GM19035 (cell line): ENCODE measurements at regions not wholly inside any gene's neighbourhood (a gene's known extent, or its start where the extent isn't known, plus 50 kb on each side); places are given as distances from the start of the nearest gene placed in this dataset.

Experiments
- ATAC-seq: cut with Tn5 transposase; IDR thresholded peaks from one replicate; pipeline ENCODE4 v1.9.1; 2021; ENCODE audit not compliant: unreplicated experiment

DNA sequence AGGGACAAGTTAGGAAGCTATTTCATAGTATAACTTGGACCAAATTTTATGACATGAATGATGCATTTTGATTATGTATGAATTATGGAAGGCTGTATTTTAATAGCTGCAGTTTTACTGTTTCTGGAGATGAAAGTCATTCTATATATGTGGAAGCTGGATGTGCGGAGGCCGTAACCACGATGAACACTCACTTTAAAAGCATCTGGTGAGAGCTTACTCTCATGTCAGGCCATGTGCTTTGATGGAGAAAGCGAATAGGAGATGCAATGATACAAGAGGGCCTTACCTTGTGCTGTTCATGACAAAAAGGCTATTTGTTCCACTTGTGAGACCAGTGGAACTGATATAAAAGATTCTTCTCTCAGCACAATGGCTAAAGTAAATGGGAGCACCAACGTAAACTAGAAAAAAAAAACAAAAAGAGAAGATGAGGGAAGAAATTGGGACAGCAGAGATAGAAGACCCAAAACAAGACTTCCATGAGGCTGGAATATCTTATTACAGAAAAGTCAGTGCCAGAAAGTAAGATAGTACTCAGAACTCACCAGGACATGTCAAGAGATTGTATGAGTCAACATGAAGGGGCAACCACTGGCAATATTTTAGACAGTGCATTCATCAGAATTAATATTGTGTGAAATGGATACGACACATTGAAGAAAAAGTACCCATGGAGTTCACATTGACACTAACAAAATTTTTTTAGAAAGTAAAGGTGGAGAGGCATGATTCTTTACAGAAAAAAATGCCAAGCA is 63.3 kb upstream of the GAB1 start:
- ATAC-seq, result no peak

DNA sequence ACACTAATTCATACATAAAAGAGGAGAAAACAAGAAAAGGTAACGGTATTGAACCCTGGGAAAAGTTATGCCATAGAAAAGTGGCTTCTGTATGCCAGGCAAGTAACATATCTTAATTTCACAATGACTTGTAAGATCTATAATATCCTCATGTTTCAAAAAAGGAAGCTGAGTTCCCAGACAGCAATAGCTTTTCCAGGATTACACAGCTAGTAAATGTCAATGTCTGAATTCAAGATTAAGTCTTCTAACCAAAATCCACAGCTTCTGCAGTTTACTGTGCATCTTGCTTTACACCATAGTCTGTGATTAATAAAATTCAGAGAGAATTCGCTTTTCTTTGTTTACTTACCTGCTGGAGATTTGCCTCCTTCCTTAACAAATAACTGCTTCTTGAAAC is 55.8 kb upstream of the GAB1 start:
- no peak for ATAC-seq

DNA sequence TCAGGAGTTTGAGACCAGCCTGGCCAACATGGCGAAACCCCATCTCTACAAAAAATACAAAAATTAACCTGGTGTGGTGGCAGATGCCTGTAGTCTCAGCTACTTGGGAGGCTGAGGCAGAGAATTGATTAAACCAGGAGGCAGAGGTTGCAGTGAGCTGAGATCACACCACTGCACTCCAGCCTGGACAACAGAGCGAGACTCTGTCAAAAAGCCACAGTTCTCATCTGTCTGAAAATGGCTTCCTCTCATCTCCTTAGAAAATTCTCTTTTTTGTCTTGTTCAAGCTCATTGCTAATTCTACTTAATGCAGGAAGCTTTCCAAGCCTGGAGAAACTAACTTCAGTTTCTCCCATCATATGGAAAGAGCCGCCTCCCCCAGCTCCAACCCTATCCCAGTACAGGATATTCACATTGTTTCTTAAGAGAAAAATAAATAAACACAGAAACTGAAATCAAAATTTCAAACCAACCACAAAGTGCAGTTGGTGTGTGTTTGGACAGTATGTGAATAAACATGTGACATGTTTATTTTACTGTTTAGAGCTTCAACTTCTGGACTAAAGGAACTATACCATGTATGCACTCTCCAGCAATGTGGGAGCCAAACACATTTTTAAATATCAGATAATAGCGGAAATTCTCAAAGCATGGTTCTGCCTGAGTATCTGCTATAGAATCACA is 55.0 kb upstream of the GAB1 start:
- ATAC-seq, result peak; percentile 78

DNA sequence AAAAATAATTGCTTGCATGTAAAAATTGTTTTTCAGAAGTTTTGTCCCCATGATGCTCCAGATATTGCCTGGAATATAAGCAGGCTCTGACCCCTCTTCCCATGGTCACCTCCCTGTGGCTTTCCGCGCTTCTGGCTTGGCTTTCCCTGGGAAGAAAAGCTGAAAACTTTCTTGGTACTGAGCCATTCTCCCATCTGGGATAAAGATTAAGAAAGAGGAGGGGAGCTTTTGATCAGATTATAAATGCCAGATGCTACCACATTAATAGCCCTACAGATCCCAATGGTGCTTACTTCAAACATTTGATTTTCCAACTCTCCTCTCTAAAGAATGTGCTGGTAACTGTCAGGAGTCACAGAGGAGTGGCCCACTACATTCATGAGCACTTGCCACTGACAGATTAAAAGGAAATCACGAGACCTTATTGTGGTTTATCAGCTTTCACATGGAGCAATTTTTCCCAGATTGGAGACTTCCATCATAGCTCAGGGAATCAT is 54.4 kb upstream of the GAB1 start:
- ATAC-seq, result no peak

DNA sequence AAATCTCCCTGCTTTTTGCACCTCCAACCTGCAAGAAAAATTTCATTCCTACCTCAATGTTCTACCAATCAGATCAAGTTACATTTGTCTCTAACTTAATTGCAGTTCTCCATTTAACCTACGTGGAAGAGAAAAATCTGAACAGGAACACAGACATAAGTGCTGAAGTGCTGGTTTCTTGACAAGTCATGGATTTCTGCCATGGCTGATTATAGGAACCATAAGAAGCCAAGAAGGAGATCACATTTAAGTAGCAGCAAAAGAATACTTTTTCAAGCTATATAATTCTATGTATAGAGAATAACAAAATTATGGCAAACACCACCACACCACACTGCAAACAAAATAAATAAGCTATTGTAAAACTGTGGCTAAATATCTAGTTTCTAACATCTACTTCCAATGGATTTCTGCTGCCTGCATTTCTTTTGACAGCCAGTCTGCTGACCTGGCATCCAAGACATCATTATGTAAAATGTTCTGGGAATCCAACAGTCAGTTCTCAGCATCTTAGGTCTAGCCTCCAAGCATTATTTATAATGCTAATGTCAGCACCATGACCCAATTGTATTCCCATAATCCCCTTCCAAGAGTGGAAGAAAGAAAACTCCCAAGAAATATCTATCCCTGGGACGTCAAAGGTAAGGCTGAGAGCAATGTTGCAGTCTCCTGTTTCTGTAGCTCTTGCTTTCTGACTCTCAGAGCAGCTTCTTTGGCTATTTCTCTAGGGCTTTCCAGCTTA is 50.8 kb upstream of the GAB1 start:
- ATAC-seq, result no peak

DNA sequence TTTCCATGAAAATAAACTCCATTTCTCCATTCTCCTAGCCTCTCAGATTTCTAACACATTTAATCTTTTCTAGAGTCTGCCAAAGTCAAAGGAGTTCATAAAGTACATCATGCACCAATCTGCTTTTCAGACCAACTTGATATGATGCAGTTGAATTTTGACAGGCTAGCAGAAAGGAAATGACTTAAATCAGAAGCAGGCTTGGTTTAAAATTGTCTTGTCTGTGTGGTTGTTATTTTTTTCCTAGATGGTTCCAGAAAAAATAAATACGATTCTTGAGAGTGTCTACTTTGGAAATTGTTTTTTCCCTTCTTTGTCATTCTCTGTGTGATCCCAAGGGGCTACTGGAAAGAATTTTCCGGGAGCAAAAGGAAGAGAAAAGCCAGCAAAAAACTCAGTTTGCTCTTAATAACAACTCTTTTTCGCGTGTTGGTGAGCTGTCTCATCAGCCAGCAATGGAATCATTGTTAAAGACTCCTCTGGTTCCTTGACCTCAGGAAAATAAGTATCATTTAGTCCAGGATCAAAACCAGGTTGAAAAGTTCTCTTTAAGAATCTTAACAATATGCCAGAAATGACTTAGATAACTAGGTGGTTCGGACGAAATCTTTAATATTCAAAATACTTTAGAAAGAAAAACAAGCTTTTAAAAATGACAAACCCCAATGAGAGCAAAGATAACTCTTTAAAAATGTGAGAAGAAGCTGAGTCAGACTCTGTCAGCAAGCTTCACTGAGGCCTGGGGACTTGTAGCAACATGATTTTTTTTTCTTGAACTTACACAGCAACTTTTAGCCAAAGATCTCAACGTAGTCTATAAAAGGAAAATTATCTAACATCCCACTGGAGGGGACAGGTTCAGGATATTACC is 49.7 kb upstream of the GAB1 start:
- no peak for ATAC-seq
